Keratinocyte (primary cell): ENCODE measurements at regions not wholly inside any gene's neighbourhood (a gene's known extent, or its start where the extent isn't known, plus 50 kb on each side); places are given as distances from the start of the nearest gene placed in this dataset.

ENCODE experiments used
- DNase-seq: peaks from one replicate; pipeline ENCODE4 v3.0.0-alpha.2; 2011; ENCODE audit warnings: low read depth, missing footprints, low spot score
- FAIRE-seq: peaks from 2 replicates; lab custom pipeline; 2011; peaks lifted over from hg19 to GRCh38; lab: Jason Lieb, UNC
- H2AFZ ChIP-seq: 2 replicates; pipeline ENCODE4 v1.6.0; 2012; ENCODE audit warnings: low read length, control low read depth, inconsistent platforms; ENCODE audit not compliant: control insufficient read depth
- H3K27ac ChIP-seq: 2 replicates; pipeline ENCODE4 v1.5.1; 2011; ENCODE audit warnings: low read length; ENCODE audit not compliant: control insufficient read depth, insufficient read depth
- H3K27me3 ChIP-seq: 3 replicates; pipeline ENCODE4 v1.6.0; 2011; ENCODE audit warnings: low read length; ENCODE audit not compliant: control insufficient read depth, insufficient read depth; ENCODE audit errors: extremely low read depth
- H3K36me3 ChIP-seq, 2 experiments: 2 replicates in 1 of 2; 3 replicates in 1 of 2; pipeline ENCODE4 v1.5.1; 2011; ENCODE audit warnings: low read length in 2 of 2, mild to moderate bottlenecking in 1 of 2; ENCODE audit not compliant: control insufficient read depth in 2 of 2, insufficient read depth in 2 of 2; ENCODE audit errors: extremely low read depth in 1 of 2
- H3K4me1 ChIP-seq: 3 replicates; pipeline ENCODE4 v1.5.1; 2011; ENCODE audit warnings: low read length; ENCODE audit not compliant: control insufficient read depth, insufficient read depth; ENCODE audit errors: extremely low read depth
- H3K4me2 ChIP-seq: 3 replicates; pipeline ENCODE4 v1.6.0; 2011; ENCODE audit warnings: low read depth, low read length; ENCODE audit not compliant: control insufficient read depth, insufficient read depth; ENCODE audit errors: extremely low read depth
- H3K4me3 ChIP-seq, 3 experiments: fragments of 200-600 bp in 1 of 3; sonication (generic) in 1 of 3; 2 replicates in 2 of 3; 3 replicates in 1 of 3; pipeline ENCODE4 v1.5.1; 2011 to 2016; ENCODE audit warnings: low read length in 3 of 3, mild to moderate bottlenecking in 3 of 3, control low read depth in 2 of 3, inconsistent platforms in 1 of 3, low read depth in 1 of 3, mixed read lengths in 1 of 3, mixed run types in 1 of 3, moderate library complexity in 1 of 3; ENCODE audit not compliant: control insufficient read depth in 2 of 3, insufficient read depth in 2 of 3; ENCODE audit errors: extremely low read depth in 1 of 3
- H3K79me2 ChIP-seq: 2 replicates; pipeline ENCODE4 v1.6.0; 2012; ENCODE audit warnings: low read length; ENCODE audit not compliant: control insufficient read depth, insufficient read depth
- H3K9ac ChIP-seq: 3 replicates; pipeline ENCODE4 v1.6.0; 2011; ENCODE audit warnings: low read length; ENCODE audit not compliant: control insufficient read depth, insufficient read depth; ENCODE audit errors: extremely low read depth
- H3K9me1 ChIP-seq: 3 replicates; pipeline ENCODE4 v1.6.0; 2011; ENCODE audit warnings: low read length; ENCODE audit not compliant: control insufficient read depth, insufficient read depth; ENCODE audit errors: extremely low read depth
- H3K9me3 ChIP-seq: 2 replicates; pipeline ENCODE4 v1.5.1; 2012; ENCODE audit warnings: low read depth, low read length; ENCODE audit not compliant: control insufficient read depth
- H4K20me1 ChIP-seq: 3 replicates; pipeline ENCODE4 v1.6.0; 2011; ENCODE audit warnings: low read length; ENCODE audit not compliant: control insufficient read depth, insufficient read depth; ENCODE audit errors: extremely low read depth
- CTCF ChIP-seq, 3 experiments: IDR thresholded peaks in 1 of 3; conservative IDR thresholded peaks in 1 of 3; optimal IDR thresholded peaks in 1 of 3; 2 replicates in 2 of 3; 3 replicates in 1 of 3; pipeline versions ENCODE3 to v1.5.1; 2011; ENCODE audit warnings: low read length in 3 of 3, mild to moderate bottlenecking in 3 of 3, moderate library complexity in 2 of 3, control low read depth in 1 of 3, inconsistent platforms in 1 of 3; ENCODE audit not compliant: insufficient read depth in 2 of 3; ENCODE audit errors: extremely low read depth in 1 of 3
- EZH2 ChIP-seq: IDR thresholded peaks from one replicate; pipeline ENCODE4 v1.6.1; 2012; ENCODE audit warnings: inconsistent platforms, mild to moderate bottlenecking, low read length, moderate library complexity
- dilution Hi-C: fragments of 300-500 bp; cut with MboI; formaldehyde crosslinking; loops from one replicate; pipeline ENCODE4 v1.7.0; 2020; ENCODE audit warnings: low sequenced_read_pairs; ENCODE audit not compliant: extremely low pct_ligation_motif_present

GRCh38 chr18:76126327-76126726 lies 368.7 kb downstream of the ZNF516 start:
- Histone ChIP-seq H3K4me2 (no peak overlapping the region), H3K9me1 (no peaks in the 10 kb centered on the region), H3K27ac (no peak overlapping the region), H3K9ac (no peak overlapping the region), H4K20me1 (no peaks in the 10 kb centered on the region), H3K79me2 (no peaks in the 10 kb centered on the region), H3K4me3 (no peak overlapping the region), H2AFZ (no peak overlapping the region), H3K27me3 (no peaks in the 10 kb centered on the region), H3K9me3 (no peaks in the 10 kb centered on the region), H3K4me1 (peaks cover under 1% of the 10 kb centered on the region), H3K36me3 (no peaks in the 10 kb centered on the region)
- dilution Hi-C loops, result no loop called here
- DNase-seq (no peak), FAIRE-seq (no peak)
- TF ChIP-seq CTCF (optimal IDR thresholded peaks at IDR 0.05 in 1 of 3, IDR thresholded peaks at IDR 0.05 in 1 of 3, conservative IDR thresholded peaks at IDR 0.05 in 1 of 3; ENCODE audit: extremely low read depth in 1 of 3, insufficient read depth in 2 of 3, low read length in 3 of 3) (no peak), EZH2 (no peak)

GRCh38 chr18:76121011-76121410 lies 374.0 kb downstream of the ZNF516 start:
- H3K9me1 ChIP-seq, result no peaks in the 10 kb centered on the region
- no peak overlapping the region for H3K4me2 ChIP-seq
- no peaks in the 10 kb centered on the region for H4K20me1 ChIP-seq
- no peak overlapping the region for H2AFZ ChIP-seq
- H3K4me1 ChIP-seq, result no peaks in the 10 kb centered on the region
- H3K27ac ChIP-seq, result no peak overlapping the region
- H3K27me3 ChIP-seq, result no peaks in the 10 kb centered on the region
- FAIRE-seq (no peak), DNase-seq (no peak)
- H3K36me3 ChIP-seq, result no peaks in the 10 kb centered on the region
- no peak overlapping the region for H3K9ac ChIP-seq
- TF ChIP-seq EZH2 (no peak), CTCF (optimal IDR thresholded peaks at IDR 0.05 in 1 of 3, IDR thresholded peaks at IDR 0.05 in 1 of 3, conservative IDR thresholded peaks at IDR 0.05 in 1 of 3; ENCODE audit: extremely low read depth in 1 of 3, insufficient read depth in 2 of 3, low read length in 3 of 3) (no peak)
- dilution Hi-C loops, result no loop called here
- H3K79me2 ChIP-seq, result no peaks in the 10 kb centered on the region
- H3K4me3 ChIP-seq, result no peak overlapping the region
- no peaks in the 10 kb centered on the region for H3K9me3 ChIP-seq
